ENCODE measurements at regions not wholly inside any gene's neighbourhood (a gene's known extent, or its start where the extent isn't known, plus 50 kb on each side); places are given as distances from the start of the nearest gene placed in this dataset.
"Not testable (repeated sequence)": the region's sequence is repeated elsewhere in the genome, so short reads cannot be mapped to it uniquely, and the experiment has no call there.

GRCh38 chr6:106802139-106802538 is 172.4 kb downstream of the CD24 start:
- no peak for DNase-seq (ENCODE audit: extremely low read depth, low read depth, low spot score)

GRCh38 chr6:106801256-106801655 is 171.9 kb downstream of the QRSL1 start:
- no peak for DNase-seq (ENCODE audit: extremely low read depth, low read depth, low spot score)

GRCh38 chr6:106800379-106800778 is 171.0 kb downstream of the QRSL1 start:
- DNase-seq (ENCODE audit: extremely low read depth, low read depth, low spot score) = no peak

- DNase-seq (ENCODE audit: extremely low read depth, low read depth, low spot score) = no peak
Observed at GRCh38 chr6:106799031-106799894, 169.9 kb downstream of the QRSL1 start.

GRCh38 chr6:106797186-106797585 is 167.8 kb downstream of the QRSL1 start:
- DNase-seq (ENCODE audit: extremely low read depth, low read depth, low spot score) = no peak

GRCh38 chr6:106796781-106797180 is 167.4 kb downstream of the QRSL1 start:
- DNase-seq (ENCODE audit: extremely low read depth, low read depth, low spot score) = no peak

- DNase-seq (ENCODE audit: extremely low read depth, low read depth, low spot score) = no peak
Observed at GRCh38 chr6:106794129-106794528, 164.8 kb downstream of the QRSL1 start.

- no peak for DNase-seq (ENCODE audit: extremely low read depth, low read depth, low spot score)
Observed at GRCh38 chr6:106792536-106793236, 163.3 kb downstream of the QRSL1 start.

GRCh38 chr6:106790935-106791334 is 161.6 kb downstream of the QRSL1 start:
- DNase-seq (ENCODE audit: extremely low read depth, low read depth, low spot score) = no peak

- DNase-seq (ENCODE audit: extremely low read depth, low read depth, low spot score) = no peak
Observed at GRCh38 chr6:106790149-106790770, 160.9 kb downstream of the QRSL1 start.

GRCh38 chr6:106789428-106790148 is 160.2 kb downstream of the QRSL1 start:
- no peak for DNase-seq (ENCODE audit: extremely low read depth, low read depth, low spot score)

- DNase-seq (ENCODE audit: extremely low read depth, low read depth, low spot score) = no peak
Observed at GRCh38 chr6:106788761-106789160, 159.4 kb downstream of the QRSL1 start.

- DNase-seq (ENCODE audit: extremely low read depth, low read depth, low spot score) = no peak
Observed at GRCh38 chr6:106787327-106788196, 158.2 kb downstream of the QRSL1 start.

- no peak for DNase-seq (ENCODE audit: extremely low read depth, low read depth, low spot score)
Observed at GRCh38 chr6:106785298-106785697, 155.9 kb downstream of the QRSL1 start.

GRCh38 chr6:106783640-106784566 is 154.5 kb downstream of the QRSL1 start:
- no peak for DNase-seq (ENCODE audit: extremely low read depth, low read depth, low spot score)

GRCh38 chr6:106782536-106783285 is 153.3 kb downstream of the QRSL1 start:
- DNase-seq (ENCODE audit: extremely low read depth, low read depth, low spot score) = no peak

GRCh38 chr6:106779552-106779951 is 150.2 kb downstream of the QRSL1 start:
- DNase-seq (ENCODE audit: extremely low read depth, low read depth, low spot score) = not testable (repeated sequence)

- no peak for DNase-seq (ENCODE audit: extremely low read depth, low read depth, low spot score)
Observed at GRCh38 chr6:106778943-106779342, 149.6 kb downstream of the QRSL1 start.
